Aorta (tissue), 5 donors: ENCODE measurements at regions not wholly inside any gene's neighbourhood (a gene's known extent, or its start where the extent isn't known, plus 50 kb on each side); places are given as distances from the start of the nearest gene placed in this dataset.
A peak's percentile ranks its signal among the peaks of the same experiment; 100 is the strongest.

Experiments
- ATAC-seq: fragments of 200-7000 bp; cut with Tn5 transposase; one replicate; pipeline ENCODE4 v1.9.1; 2022; ENCODE audit warnings: moderate library complexity; ENCODE audit not compliant: low FRiP score
- DNase-seq, 2 donors: peaks; one replicate each; pipeline ENCODE4 v3.0.0-alpha.2; 2020
- H3K27ac ChIP-seq, 2 donors: one replicate each; pipeline ENCODE4 v1.5.1; 2013; ENCODE audit warnings: low read length in 2 of 2, mild to moderate bottlenecking in 2 of 2, moderate library complexity in 2 of 2, control low read depth in 1 of 2, inconsistent platforms in 1 of 2, low read depth in 1 of 2
- H3K27me3 ChIP-seq, 2 donors: one replicate each; pipeline ENCODE4 v1.6.1; 2013; ENCODE audit warnings: control low read depth in 1 of 2, low read length in 1 of 2, mild to moderate bottlenecking in 1 of 2, moderate library complexity in 1 of 2; ENCODE audit not compliant: insufficient read depth in 2 of 2, control insufficient read depth in 1 of 2
- H3K36me3 ChIP-seq, 2 donors: one replicate each; pipeline ENCODE4 v1.6.1; 2013; ENCODE audit warnings: control low read depth in 1 of 2, low read length in 1 of 2, mild to moderate bottlenecking in 1 of 2; ENCODE audit not compliant: insufficient read depth in 2 of 2, control insufficient read depth in 1 of 2
- H3K4me1 ChIP-seq, 2 donors: one replicate each; pipeline ENCODE4 v1.6.1; 2013; ENCODE audit warnings: low read length in 2 of 2, control low read depth in 1 of 2, mild to moderate bottlenecking in 1 of 2, moderate library complexity in 1 of 2; ENCODE audit not compliant: insufficient read depth in 2 of 2, control insufficient read depth in 1 of 2
- H3K4me3 ChIP-seq, 2 donors: one replicate each; pipeline ENCODE4 v1.5.1; 2013; ENCODE audit warnings: low read length in 2 of 2, control low read depth in 1 of 2, mild to moderate bottlenecking in 1 of 2
- H3K9me3 ChIP-seq: one replicate; pipeline ENCODE4 v1.6.1; 2013; ENCODE audit warnings: mild to moderate bottlenecking, low read length; ENCODE audit not compliant: control insufficient read depth
- WGBS, 2 donors: extraction: QIAGEN DNeasy Blood & Tissue Kit; methylation state at CpG; one replicate each; pipeline ENCODE4 v1.1.7; 2013; 5-methylcytosine and 5-hydroxymethylcytosine counted together
- intact Hi-C, 2 donors: fragments of 100-400 bp; cut with DNase I; formaldehyde crosslinking; loops; one replicate each; pipeline versions ENCODE4 v1.14.2 to v1.15.0; 2022
- donor health status: healthy with polysubstance abuse.
- donor health status: Bipolar disorder and iron deficiency.
- donor health status: DM: no; HTN: no; CAD: no.
- donor health status: DM: no; HTN: no; CAD: no.
- donor health status: DM: yes; HTN: yes; CAD: no.

- H3K4me3 ChIP-seq, result no peak overlapping the region
- ATAC-seq (no peak), DNase-seq (no peak)
- no peak overlapping the region for H3K27ac ChIP-seq
- no peaks in the 10 kb centered on the region for H3K27me3 ChIP-seq
- no peaks in the 10 kb centered on the region for H3K4me1 ChIP-seq
- H3K9me3 ChIP-seq, result no peaks in the 10 kb centered on the region
- WGBS, 2 donors, result 74 to 79% methylated on average over 2 of the region's 2 CpGs
- intact Hi-C loops, result no loop called here
- no peaks in the 10 kb centered on the region for H3K36me3 ChIP-seq
These were observed 161.8 kb downstream of the CASP12 start for GRCh38 chr11:104736502-104736901.

- no peaks in the 10 kb centered on the region for H3K4me1 ChIP-seq
- H3K9me3 ChIP-seq, result no peaks in the 10 kb centered on the region
- no peak overlapping the region for H3K27ac ChIP-seq
- intact Hi-C loops, result no loop called here
- H3K36me3 ChIP-seq, result no peaks in the 10 kb centered on the region
- no peak for ATAC-seq
- H3K27me3 ChIP-seq, result no peaks in the 10 kb centered on the region
- no peak for DNase-seq
- no peak overlapping the region for H3K4me3 ChIP-seq
These were observed 163.3 kb downstream of the CASP12 start for GRCh38 chr11:104734998-104735397.

- 97 to 100% methylated on average over 1 of the region's 1 CpG for WGBS, 2 donors
- DNase-seq (no peak), ATAC-seq (no peak)
- no peaks in the 10 kb centered on the region for H3K4me1 ChIP-seq
- H3K4me3 ChIP-seq, result no peak overlapping the region
- H3K27ac ChIP-seq, result no peak overlapping the region
- intact Hi-C loops, result no loop called here
- H3K9me3 ChIP-seq, result no peaks in the 10 kb centered on the region
- H3K36me3 ChIP-seq, result no peaks in the 10 kb centered on the region
- no peaks in the 10 kb centered on the region for H3K27me3 ChIP-seq
These were observed 166.4 kb downstream of the CASP12 start for GRCh38 chr11:104731890-104732289.

GRCh38 chr11:104728927-104729326, 169.3 kb downstream of the CASP12 start:
- DNase-seq (no peak), ATAC-seq (no peak)
- H3K27me3 ChIP-seq, result no peaks in the 10 kb centered on the region
- WGBS, 2 donors, result 71 to 81% methylated on average over 6 of the region's 6 CpGs
- no peaks in the 10 kb centered on the region for H3K36me3 ChIP-seq
- no peaks in the 10 kb centered on the region for H3K9me3 ChIP-seq
- H3K27ac ChIP-seq, result no peak overlapping the region
- no peaks in the 10 kb centered on the region for H3K4me1 ChIP-seq
- no peak overlapping the region for H3K4me3 ChIP-seq
- intact Hi-C loops, result no loop called here

GRCh38 chr11:104727768-104728167, 170.5 kb downstream of the CASP12 start:
- Histone ChIP-seq H3K36me3 (no peaks in the 10 kb centered on the region), H3K27ac (no peak overlapping the region), H3K4me1 (no peaks in the 10 kb centered on the region), H3K4me3 (no peak overlapping the region), H3K9me3 (no peaks in the 10 kb centered on the region), H3K27me3 (no peaks in the 10 kb centered on the region)
- WGBS, 2 donors, result 54 to 55% methylated on average over 2 of the region's 2 CpGs
- no peak for ATAC-seq
- intact Hi-C loops, result no loop called here
- no peak for DNase-seq

GRCh38 chr11:104727095-104727494, 171.2 kb downstream of the CASP12 start:
- Histone ChIP-seq H3K9me3 (no peaks in the 10 kb centered on the region), H3K36me3 (no peaks in the 10 kb centered on the region), H3K27me3 (no peaks in the 10 kb centered on the region), H3K4me1 (no peaks in the 10 kb centered on the region), H3K4me3 (no peak overlapping the region), H3K27ac (no peak overlapping the region)
- DNase-seq (no peak), ATAC-seq (no peak)
- intact Hi-C loops, result no loop called here
- 73 to 77% methylated on average over 1 of the region's 1 CpG for WGBS, 2 donors

GRCh38 chr11:104725796-104726408, 172.4 kb downstream of the CASP12 start:
- no peak overlapping the region for H3K27ac ChIP-seq
- H3K4me1 ChIP-seq, result no peaks in the 10 kb centered on the region
- ATAC-seq (no peak), DNase-seq (no peak)
- no peaks in the 10 kb centered on the region for H3K9me3 ChIP-seq
- WGBS, 2 donors, result 55 to 59% methylated on average over 4 of the region's 4 CpGs
- H3K4me3 ChIP-seq, result no peak overlapping the region
- intact Hi-C loops, result no loop called here
- H3K27me3 ChIP-seq, result no peaks in the 10 kb centered on the region
- H3K36me3 ChIP-seq, result no peaks in the 10 kb centered on the region

GRCh38 chr11:104713401-104713800, 184.9 kb downstream of the CASP12 start:
- Histone ChIP-seq H3K4me1 (no peaks in the 10 kb centered on the region), H3K27me3 (no peaks in the 10 kb centered on the region), H3K36me3 (no peaks in the 10 kb centered on the region), H3K9me3 (no peaks in the 10 kb centered on the region), H3K4me3 (no peak overlapping the region), H3K27ac (no peak overlapping the region)
- ATAC-seq (no peak), DNase-seq (no peak)
- 20 to 29% methylated on average over 1 of the region's 1 CpG for WGBS, 2 donors
- intact Hi-C loops, result no loop called here

- peak in 1 of 2 donors; percentile 63 for DNase-seq
These were observed 192.6 kb downstream of the CASP12 start for GRCh38 chr11:104705490-104706190.

More at GRCh38 chr11:104705490-104706190, 192.6 kb downstream of the CASP12 start:
- Histone ChIP-seq H3K9me3 (no peaks in the 10 kb centered on the region), H3K36me3 (no peaks in the 10 kb centered on the region), H3K4me1 (no peaks in the 10 kb centered on the region), H3K4me3 (no peak overlapping the region), H3K27me3 (no peaks in the 10 kb centered on the region), H3K27ac (no peak overlapping the region)
- intact Hi-C loops, result no loop called here
- no peak for ATAC-seq
- WGBS, 2 donors, result 56 to 63% methylated on average over 4 of the region's 4 CpGs
